ENCODE measurements at regions not wholly inside any gene's neighbourhood (a gene's known extent, or its start where the extent isn't known, plus 50 kb on each side); places are given as distances from the start of the nearest gene placed in this dataset.
A peak's percentile ranks its signal among the peaks of the same experiment; 100 is the strongest.

- CTCF ChIA-PET: no interaction called here
- no peak overlapping the region for H3K4me3 ChIP-seq
- no peaks in the 10 kb centered on the region for H3K9me2 ChIP-seq (ENCODE audit: insufficient read depth)
- no peaks in the 10 kb centered on the region for H3K79me2 ChIP-seq (ENCODE audit: low read depth)
- no peak overlapping the region for H3K4me2 ChIP-seq
- peak in 1 of 2 experiments; percentile 15 for DNase-seq
- no peak overlapping the region for H2AFZ ChIP-seq
- no peaks in the 10 kb centered on the region for H3K27me3 ChIP-seq (ENCODE audit: insufficient read depth, low read depth)
- intact Hi-C loops (cut with micrococcal nuclease; ENCODE audit: unreplicated experiment): no loop called here
- no peak overlapping the region for H3K27ac ChIP-seq
- BruUV-seq (replicated peaks): no TSS peak
- H3K36me3 ChIP-seq (ENCODE audit: low read depth): no peaks in the 10 kb centered on the region
- H3K4me1 ChIP-seq (replicated peaks; ENCODE audit: insufficient read depth): no peaks in the 10 kb centered on the region
- no peaks in the 10 kb centered on the region for H4K20me1 ChIP-seq (ENCODE audit: insufficient read depth)
- H3K9me3 ChIP-seq (ENCODE audit: insufficient read depth, low read depth): no peaks in the 10 kb centered on the region
- TF ChIP-seq CTCF (conservative IDR thresholded peaks at IDR 0.05) (no peak), EZH2 (IDR thresholded peaks at IDR 0.05; ENCODE audit: low read depth) (no peak)
- no peaks in the 10 kb centered on the region for H3F3A ChIP-seq (ENCODE audit: insufficient read depth, low read depth)
- POLR2A ChIA-PET (ENCODE audit: unreplicated experiment): no interaction called here
Observed at GRCh38 chr7:13258386-13258785, 571.0 kb downstream of the ARL4A start.

DNA sequence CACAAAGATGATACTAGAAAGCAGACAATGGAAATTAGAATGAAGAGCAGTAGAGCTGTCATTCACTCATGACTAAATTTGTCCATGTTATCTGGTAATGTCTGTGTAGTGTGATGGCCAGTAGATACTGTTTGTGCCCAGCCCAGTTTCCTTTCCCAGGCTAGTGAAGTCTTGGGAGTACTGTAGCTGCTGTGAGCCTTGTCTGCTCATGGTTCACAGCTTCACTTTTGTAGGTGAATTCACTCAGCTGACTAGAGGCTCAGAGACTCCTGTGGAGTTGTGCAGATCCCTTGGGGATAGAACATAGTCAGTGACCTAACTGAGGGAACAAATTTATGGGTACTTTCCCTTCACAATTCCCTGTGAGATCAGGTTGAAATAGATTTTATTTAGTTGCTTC is 572.5 kb downstream of the ARL4A start:
- intact Hi-C loops (cut with micrococcal nuclease; ENCODE audit: unreplicated experiment): no loop called here
- H3K4me2 ChIP-seq: no peak overlapping the region
- no peaks in the 10 kb centered on the region for H4K20me1 ChIP-seq (ENCODE audit: insufficient read depth)
- ChIA-PET POLR2A (ENCODE audit: unreplicated experiment) (interaction anchor here (1.2 kb wide), 1 partner anchor 573 kb away, joined by 4 read pairs; the partner anchor contains the start of gene ARL4A), CTCF (interaction anchor here (0.5 to 1.1 kb wide), 2 partner anchors 571 to 573 kb away, joined by 3 to 5 read pairs; partner anchors contain the start of gene ARL4A)
- no peaks in the 10 kb centered on the region for H3K9me2 ChIP-seq (ENCODE audit: insufficient read depth)
- TF ChIP-seq CTCF (conservative IDR thresholded peaks at IDR 0.05) (no peak), EZH2 (IDR thresholded peaks at IDR 0.05; ENCODE audit: low read depth) (no peak)
- no peaks in the 10 kb centered on the region for H3K9me3 ChIP-seq (ENCODE audit: insufficient read depth, low read depth)
- H3K79me2 ChIP-seq (ENCODE audit: low read depth): no peaks in the 10 kb centered on the region
- no peak overlapping the region for H3K27ac ChIP-seq
- H3F3A ChIP-seq (ENCODE audit: insufficient read depth, low read depth): no peaks in the 10 kb centered on the region
- no peak overlapping the region for H3K4me3 ChIP-seq
- DNase-seq: peak in 1 of 2 experiments; percentile 9
- H2AFZ ChIP-seq: no peak overlapping the region
- BruUV-seq (replicated peaks): no TSS peak
- H3K36me3 ChIP-seq (ENCODE audit: low read depth): no peaks in the 10 kb centered on the region
- H3K27me3 ChIP-seq (ENCODE audit: insufficient read depth, low read depth): no peaks in the 10 kb centered on the region
- H3K4me1 ChIP-seq (replicated peaks; ENCODE audit: insufficient read depth): no peaks in the 10 kb centered on the region

- peaks cover 5% of the 10 kb centered on the region; the same call in 1 of the 2 replicates for H3K9me2 ChIP-seq (ENCODE audit: insufficient read depth)
- BruUV-seq (replicated peaks): no TSS peak
- DNase-seq: no peak
- ChIA-PET CTCF (interaction anchor here (0.5 to 1.1 kb wide), 3 partner anchors 577 to 637 kb away, joined by 3 to 6 read pairs (median 3); no protein-coding TSS in a partner anchor), POLR2A (ENCODE audit: unreplicated experiment) (no interaction called here)
- no peaks in the 10 kb centered on the region for H3K4me1 ChIP-seq (replicated peaks; ENCODE audit: insufficient read depth)
- TF ChIP-seq EZH2 (IDR thresholded peaks at IDR 0.05; ENCODE audit: low read depth) (no peak), CTCF (conservative IDR thresholded peaks at IDR 0.05) (peak; percentile 82)
- H4K20me1 ChIP-seq (ENCODE audit: insufficient read depth): no peaks in the 10 kb centered on the region
- H3K9me3 ChIP-seq (ENCODE audit: insufficient read depth, low read depth): no peaks in the 10 kb centered on the region
- H3K27ac ChIP-seq: no peak overlapping the region
- H3K36me3 ChIP-seq (ENCODE audit: low read depth): no peaks in the 10 kb centered on the region
- H3K4me3 ChIP-seq: no peak overlapping the region
- H3F3A ChIP-seq (ENCODE audit: insufficient read depth, low read depth): no peaks in the 10 kb centered on the region
- no peaks in the 10 kb centered on the region for H3K27me3 ChIP-seq (ENCODE audit: insufficient read depth, low read depth)
- intact Hi-C loops (cut with micrococcal nuclease; ENCODE audit: unreplicated experiment): loop anchor here (1.0 kb wide), 4 partner anchors 576 to 738 kb away; partner anchors contain the start of gene ARL4A
- H3K79me2 ChIP-seq (ENCODE audit: low read depth): no peaks in the 10 kb centered on the region
- H3K4me2 ChIP-seq: no peak overlapping the region
- no peak overlapping the region for H2AFZ ChIP-seq
Observed at GRCh38 chr7:13262929-13263530, 575.6 kb downstream of the ARL4A start.

Data from PC-9 (cell line).